Ovary (tissue), 7 donors: ENCODE measurements at regions not wholly inside any gene's neighbourhood (a gene's known extent, or its start where the extent isn't known, plus 50 kb on each side); places are given as distances from the start of the nearest gene placed in this dataset.

Source experiments
- DNase-seq, 5 donors: peaks; one replicate each; pipeline ENCODE4 v3.0.0-alpha.2; 2019 to 2020
- H3K27ac ChIP-seq, 2 donors: fragments of 200-600 bp; one replicate each; pipeline versions ENCODE4 v1.5.1 to v1.8.0; 2019 to 2022
- H3K27me3 ChIP-seq: fragments of 200-600 bp; one replicate; pipeline ENCODE4 v1.8.0; 2022
- H3K36me3 ChIP-seq: fragments of 200-600 bp; sonication (generic); one replicate; pipeline ENCODE4 v1.5.1; 2019
- H3K4me1 ChIP-seq: one replicate; pipeline ENCODE4 v1.8.1; 2013; ENCODE audit warnings: mild to moderate bottlenecking, moderate library complexity; ENCODE audit not compliant: insufficient read depth
- H3K4me3 ChIP-seq: fragments of 200-600 bp; sonication (generic); one replicate; pipeline ENCODE4 v1.5.1; 2017
- H3K9me3 ChIP-seq, 2 donors: fragments of 200-600 bp in 1 of 2; sonication (generic) in 1 of 2; one replicate each; pipeline versions ENCODE4 v1.5.1 to v1.8.1; 2013 to 2019; ENCODE audit warnings: mild to moderate bottlenecking in 1 of 2, moderate library complexity in 1 of 2
- CTCF ChIP-seq, 3 donors: fragments of 450-650 bp in 2 of 3; fragments of 200-600 bp in 1 of 3; IDR thresholded peaks; one replicate each; pipeline versions ENCODE4 v1.5.1 to v1.8.0; 2016 to 2022; ENCODE audit warnings: antibody characterized with exemption in 3 of 3, mild to moderate bottlenecking in 1 of 3
- EP300 ChIP-seq: sonication (generic); formaldehyde crosslinking; IDR thresholded peaks from one replicate; pipeline ENCODE4 v1.6.1; 2017; ENCODE audit warnings: antibody characterized with exemption
- POLR2A ChIP-seq: fragments of 450-650 bp; IDR thresholded peaks from one replicate; pipeline ENCODE4 v1.6.1; 2017; ENCODE audit warnings: antibody characterized with exemption, mild to moderate bottlenecking, moderate library complexity
- WGBS, 3 donors: extraction: QIAGEN DNeasy Blood & Tissue Kit in 1 of 3; methylation state at CpG; one replicate each; pipeline versions ENCODE4 v1.1.5 to v1.1.7; 2013 to 2017; 5-methylcytosine and 5-hydroxymethylcytosine counted together
- intact Hi-C, 4 donors: fragments of 100-400 bp; cut with DNase I; formaldehyde crosslinking; loops; one replicate each; pipeline versions ENCODE4 v1.11.0 to v1.15.1; 2022 to 2023
- donor health status: DM: no; HTN: no; CAD: no; lungs with moderate emphysema.
- donor health status: DM: no; HTN: no; CAD: no.
- donor health status: Bipolar disorder and iron deficiency.
- donor health status: DM: no; HTN: no; CAD: no.
- donor health status: DM: yes; HTN: yes; CAD: no.

- no peak overlapping the region for H3K27ac ChIP-seq
- no peaks in the 10 kb centered on the region for H3K9me3 ChIP-seq
- no peaks in the 10 kb centered on the region for H3K4me1 ChIP-seq
- H3K4me3 ChIP-seq, result no peak overlapping the region
- intact Hi-C loops, result no loop called here
- WGBS, 3 donors, result 77 to 82% (median 78%) methylated on average over 1 of the region's 1 CpG
- H3K27me3 ChIP-seq, result no peaks in the 10 kb centered on the region
- no peaks in the 10 kb centered on the region for H3K36me3 ChIP-seq
- TF ChIP-seq EP300, result no peak
- TF ChIP-seq CTCF (IDR thresholded peaks at IDR 0.05), result no peak
- no peak for TF ChIP-seq POLR2A
- no peak for DNase-seq
Measured at GRCh38 chr5:91302958-91303357, 80.2 kb downstream of the ARRDC3 start.

- Histone ChIP-seq H3K36me3 (no peaks in the 10 kb centered on the region), H3K27ac (no peak overlapping the region), H3K9me3 (no peaks in the 10 kb centered on the region), H3K4me1 (no peaks in the 10 kb centered on the region), H3K4me3 (no peak overlapping the region), H3K27me3 (no peaks in the 10 kb centered on the region)
- no peak for DNase-seq
- 79 to 89% (median 85%) methylated on average over 4 of the region's 4 CpGs for WGBS, 3 donors
- intact Hi-C loops, result no loop called here
- TF ChIP-seq CTCF (IDR thresholded peaks at IDR 0.05), result no peak
- no peak for TF ChIP-seq POLR2A
- TF ChIP-seq EP300, result no peak
Measured at GRCh38 chr5:91302305-91302704, 80.8 kb downstream of the ARRDC3 start.

GRCh38 chr5:91301106-91301846 is 81.8 kb downstream of the ARRDC3 start:
- Histone ChIP-seq H3K9me3 (no peaks in the 10 kb centered on the region), H3K27ac (no peak overlapping the region), H3K36me3 (no peaks in the 10 kb centered on the region), H3K4me1 (no peaks in the 10 kb centered on the region), H3K27me3 (no peaks in the 10 kb centered on the region), H3K4me3 (no peak overlapping the region)
- 83 to 90% (median 86%) methylated on average over 5 of the region's 5 CpGs for WGBS, 3 donors
- intact Hi-C loops, result no loop called here
- TF ChIP-seq EP300 (peak; percentile 10), CTCF (IDR thresholded peaks at IDR 0.05) (no peak)
- no peak for DNase-seq

GRCh38 chr5:91297994-91298393 is 85.1 kb downstream of the ARRDC3 start:
- intact Hi-C loops, result no loop called here
- 53 to 85% (median 78%) methylated on average over 2 of the region's 2 CpGs for WGBS, 3 donors
- Histone ChIP-seq H3K4me1 (no peaks in the 10 kb centered on the region), H3K36me3 (no peaks in the 10 kb centered on the region), H3K9me3 (no peaks in the 10 kb centered on the region), H3K4me3 (no peak overlapping the region), H3K27me3 (no peaks in the 10 kb centered on the region), H3K27ac (no peak overlapping the region)
- DNase-seq, result no peak
- TF ChIP-seq CTCF (IDR thresholded peaks at IDR 0.05) (no peak), EP300 (no peak), POLR2A (no peak)
